H1 (cell line): ENCODE measurements at regions not wholly inside any gene's neighbourhood (a gene's known extent, or its start where the extent isn't known, plus 50 kb on each side); places are given as distances from the start of the nearest gene placed in this dataset.

Source experiments
- CBX5 ChIP-seq: fragments of 300-800, 300-1000 bp; sonication (generic); IDR thresholded peaks from 2 replicates; pipeline ENCODE4 v1.7.1; 2016; ENCODE audit warnings: antibody characterized with exemption, low read length, low read depth
- CTBP2 ChIP-seq: IDR thresholded peaks from 2 replicates; pipeline ENCODE4 v1.7.0; 2011; ENCODE audit warnings: borderline replicate concordance, mild to moderate bottlenecking, moderate library complexity, mixed read lengths, low read length; ENCODE audit not compliant: insufficient read depth, insufficient read length
- HDAC2 ChIP-seq, 2 experiments: fragments of 300-600 bp in 1 of 2; sonication (generic) in 1 of 2; IDR thresholded peaks; 2 replicates each; pipeline ENCODE4 v1.6.1; 2011 to 2012; ENCODE audit warnings: low read depth in 2 of 2, low read length in 2 of 2, mild to moderate bottlenecking in 2 of 2, moderate library complexity in 2 of 2, borderline replicate concordance in 1 of 2, inconsistent platforms in 1 of 2
- RFX5 ChIP-seq: IDR thresholded peaks from 2 replicates; pipeline ENCODE4 v1.6.1; 2011; ENCODE audit warnings: low read depth, low read length, improper control_type of control experiment, borderline replicate concordance
- TAF1 ChIP-seq: IDR thresholded peaks from 2 replicates; pipeline ENCODE4 v1.6.1; 2011; ENCODE audit warnings: mild to moderate bottlenecking, low read depth, low read length
- TAF7 ChIP-seq: optimal IDR thresholded peaks from 2 replicates; pipeline ENCODE3; 2011; ENCODE audit warnings: low read depth, mild to moderate bottlenecking, inconsistent platforms, low read length, moderate library complexity, borderline replicate concordance
- TCF12 ChIP-seq: IDR thresholded peaks from 2 replicates; pipeline ENCODE4 v1.6.1; 2011; ENCODE audit warnings: low read depth, mild to moderate bottlenecking, low read length

GRCh38 chr3:159473206-159473605 is 515.4 kb upstream of the IL12A start (continued):
- no peak for TF ChIP-seq HDAC2 (IDR thresholded peaks at IDR 0.05; ENCODE audit: borderline replicate concordance in 1 of 2, low read depth in 2 of 2, low read length in 2 of 2)
- no peak for TF ChIP-seq TCF12
- TF ChIP-seq RFX5 = no peak
- no peak for TF ChIP-seq CTBP2
- TF ChIP-seq TAF1 = no peak
- no peak for TF ChIP-seq CBX5
- no peak for TF ChIP-seq TAF7
